HG03432 (cell line): ENCODE measurements at regions not wholly inside any gene's neighbourhood (a gene's known extent, or its start where the extent isn't known, plus 50 kb on each side); places are given as distances from the start of the nearest gene placed in this dataset.
"Not testable (repeated sequence)": the region's sequence is repeated elsewhere in the genome, so short reads cannot be mapped to it uniquely, and the experiment has no call there.

ENCODE experiments used
- ATAC-seq: cut with Tn5 transposase; IDR thresholded peaks from one replicate; pipeline ENCODE4 v1.9.1; 2021; ENCODE audit warnings: mild to moderate bottlenecking, moderate library complexity; ENCODE audit not compliant: unreplicated experiment

DNA sequence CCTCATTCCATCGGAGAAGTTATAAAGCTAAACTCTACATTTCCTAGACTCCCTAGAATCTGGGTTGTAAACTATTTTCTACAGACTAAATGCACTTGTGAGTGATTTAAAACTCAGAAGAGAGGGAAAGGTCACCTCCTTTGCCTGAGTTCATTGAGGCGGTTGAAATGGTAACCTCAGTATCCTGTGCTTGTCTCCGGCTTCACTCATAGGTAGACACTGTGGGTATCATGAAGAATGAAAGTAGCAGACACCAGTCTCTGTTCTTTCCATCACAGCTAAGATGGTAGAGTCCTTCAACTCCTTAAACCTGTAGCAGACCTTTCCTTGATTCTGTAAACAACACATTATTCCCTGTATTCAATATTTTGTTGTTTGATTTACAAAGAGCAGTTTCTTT, 291.3 kb upstream of the ANKRD50 start:
- no peak for ATAC-seq

DNA sequence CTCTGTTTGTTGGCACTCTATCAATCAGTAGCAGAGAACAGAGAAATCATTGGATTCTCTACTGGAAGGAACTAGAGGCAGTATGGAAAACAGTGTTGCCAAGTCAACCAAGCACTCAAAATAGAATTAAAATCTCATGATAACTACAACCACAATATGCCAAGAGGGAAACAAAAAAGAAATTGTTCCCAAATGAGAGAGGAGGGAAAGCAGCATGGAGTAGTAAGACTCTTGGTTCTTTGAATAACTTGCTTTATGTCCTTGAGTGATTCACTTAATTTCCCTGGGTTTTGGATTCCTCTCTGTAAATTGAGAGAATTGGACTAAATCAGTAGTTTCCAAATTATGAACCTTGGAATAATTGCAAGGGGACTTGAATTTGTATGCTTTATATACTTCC, 285.5 kb upstream of the ANKRD50 start:
- no peak for ATAC-seq

DNA sequence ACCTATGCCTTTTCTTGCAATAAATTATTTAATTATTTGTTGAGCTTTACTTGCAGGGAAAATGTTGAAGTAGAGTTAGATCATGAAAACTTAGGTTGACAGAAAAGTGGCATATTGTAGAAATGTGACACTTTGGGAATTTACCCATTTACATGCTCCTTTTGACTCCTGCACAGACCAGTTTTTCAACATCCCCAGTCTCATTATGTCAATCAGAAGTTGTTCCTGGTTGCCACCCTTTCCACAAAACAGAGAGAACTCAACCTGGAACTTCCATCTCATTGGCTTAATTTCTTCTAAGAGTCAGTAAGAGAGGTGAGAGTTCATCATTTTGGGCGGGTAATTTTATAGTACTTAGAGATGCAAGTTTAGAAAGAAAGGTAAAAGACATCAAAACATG, 284.6 kb upstream of the ANKRD50 start:
- ATAC-seq: no peak

DNA sequence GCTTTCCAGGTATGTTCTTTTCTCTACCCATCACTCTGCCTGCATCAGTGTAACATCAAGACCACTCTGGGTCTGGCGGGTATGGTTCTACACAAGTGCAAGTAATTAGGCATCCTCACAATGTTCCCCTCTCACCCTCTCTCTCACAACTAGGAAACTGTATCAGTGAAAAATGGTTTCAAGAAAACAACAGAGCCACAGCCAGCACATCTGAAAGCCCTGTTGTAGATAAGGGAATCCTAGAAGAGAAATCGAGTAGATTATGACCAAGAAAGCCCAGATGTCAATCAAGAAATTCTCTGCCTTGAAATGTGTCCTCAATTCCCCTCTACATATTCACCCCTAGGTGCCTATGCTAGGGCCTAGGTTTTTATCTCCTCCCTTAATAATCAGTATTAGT, 281.3 kb upstream of the ANKRD50 start:
- ATAC-seq: no peak

DNA sequence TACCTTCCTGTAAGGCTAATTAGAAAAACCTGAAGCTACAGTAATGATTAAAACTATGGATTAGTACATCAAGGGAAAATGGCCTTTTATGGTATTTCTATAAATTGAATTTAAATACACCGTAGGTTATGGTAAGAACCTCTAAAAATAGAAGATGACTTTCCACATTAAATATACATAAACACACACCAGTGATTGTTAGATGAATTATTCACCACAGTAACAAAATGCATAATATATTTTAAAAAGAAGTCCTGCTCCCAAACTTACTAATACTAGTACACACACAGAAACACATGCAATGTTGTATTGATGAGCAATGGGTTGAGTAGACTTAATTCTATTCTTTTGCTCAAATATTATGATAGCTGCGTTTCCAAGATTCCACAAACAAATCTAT, 277.9 kb upstream of the ANKRD50 start:
- ATAC-seq: no peak

DNA sequence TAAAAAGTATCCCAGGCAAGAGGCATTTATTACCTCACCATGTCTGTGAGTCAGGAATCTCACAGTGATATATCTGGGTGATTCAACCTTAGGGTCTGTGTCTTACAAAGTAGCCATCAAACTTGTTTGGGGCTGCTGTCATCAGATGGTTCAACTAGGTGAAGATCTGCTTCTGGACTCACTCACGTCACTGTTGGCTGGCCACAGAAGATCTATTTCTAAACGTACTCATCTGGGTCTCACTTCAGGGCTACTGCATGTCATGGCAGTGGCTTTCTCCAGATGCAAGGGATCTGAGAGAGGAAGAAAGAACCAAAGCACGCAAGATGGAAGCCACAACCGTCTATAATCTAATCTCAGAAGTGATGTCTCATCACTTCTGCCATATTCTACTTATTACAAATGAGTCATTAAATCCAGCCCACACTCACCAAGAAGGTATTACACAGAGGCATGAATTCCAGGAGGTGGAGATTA, 267.8 kb upstream of the ANKRD50 start:
- no peak for ATAC-seq

DNA sequence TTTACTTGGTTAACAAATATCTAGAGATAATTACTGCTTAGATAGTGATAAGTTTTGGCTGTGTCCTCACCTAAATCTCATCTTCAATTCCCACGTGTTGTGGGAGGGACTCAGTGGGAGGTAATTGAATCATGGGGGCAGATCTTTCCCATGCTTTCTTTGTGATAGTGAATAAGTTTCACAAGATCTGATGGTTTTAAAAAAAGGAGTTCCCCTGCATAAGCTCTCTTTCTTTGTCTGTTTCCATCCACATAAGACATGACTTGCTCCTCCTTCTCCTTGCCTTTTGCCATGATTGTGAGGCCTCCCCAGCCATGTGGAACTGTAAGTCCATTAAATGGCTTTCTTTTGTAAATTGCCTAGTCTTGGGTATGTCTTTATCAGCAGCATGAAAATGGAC, 266.0 kb upstream of the ANKRD50 start:
- not testable (repeated sequence) for ATAC-seq

DNA sequence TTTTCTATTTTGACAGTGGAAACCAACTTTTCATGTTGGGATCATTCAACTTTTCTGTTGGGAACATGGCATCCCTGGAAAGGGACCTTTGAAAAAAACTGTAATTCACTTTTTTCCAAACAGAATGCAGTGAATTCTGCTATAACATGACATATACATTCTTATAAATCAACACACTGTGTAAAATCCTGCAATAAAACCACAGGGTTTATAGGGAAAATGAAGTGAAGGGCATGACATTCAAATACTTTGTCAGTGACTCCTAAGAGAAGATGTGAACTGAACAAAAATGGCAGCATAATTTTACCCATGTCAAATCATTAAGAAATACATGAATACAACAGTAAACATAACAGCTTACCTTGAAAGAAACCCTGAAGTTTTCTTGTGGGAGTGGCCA, 264.5 kb upstream of the ANKRD50 start:
- ATAC-seq: no peak

DNA sequence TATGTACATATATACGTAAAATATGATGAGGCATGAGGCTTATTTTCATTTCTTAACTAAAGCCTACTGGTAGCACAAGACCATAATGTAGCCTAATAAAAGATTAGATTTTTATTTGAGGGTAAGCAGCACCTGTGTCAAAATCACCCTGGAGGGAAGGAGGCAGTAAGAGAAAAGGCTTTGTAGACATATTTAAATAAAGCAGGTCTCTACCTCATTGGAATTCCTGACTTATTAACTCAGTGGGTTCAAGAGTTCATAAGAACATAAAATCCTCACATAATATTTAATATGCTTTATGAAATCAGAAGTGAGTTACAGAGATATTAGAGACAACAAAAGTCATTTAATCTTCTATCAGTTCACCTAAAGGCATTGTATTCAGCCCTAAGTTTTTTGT, 261.6 kb upstream of the ANKRD50 start:
- ATAC-seq: no peak

DNA sequence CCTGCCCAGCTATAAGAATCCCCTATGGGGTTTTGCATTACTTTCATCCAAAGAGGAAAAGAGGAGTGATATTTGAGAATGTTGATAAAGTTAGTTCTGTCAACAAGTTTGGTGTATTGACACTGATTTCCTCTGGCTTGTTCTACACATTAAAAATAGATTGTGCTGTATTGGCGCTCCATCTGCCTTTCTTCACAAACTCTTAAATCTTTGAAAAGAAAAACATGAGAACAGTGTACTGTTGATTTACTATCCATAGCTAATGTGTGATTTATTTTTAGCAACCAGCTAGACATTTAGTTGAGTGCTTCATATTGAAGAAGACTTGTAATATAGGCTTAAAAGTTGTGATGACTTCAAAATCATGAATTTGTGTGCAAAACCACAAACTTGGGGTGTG, 261.2 kb upstream of the ANKRD50 start:
- ATAC-seq: no peak

DNA sequence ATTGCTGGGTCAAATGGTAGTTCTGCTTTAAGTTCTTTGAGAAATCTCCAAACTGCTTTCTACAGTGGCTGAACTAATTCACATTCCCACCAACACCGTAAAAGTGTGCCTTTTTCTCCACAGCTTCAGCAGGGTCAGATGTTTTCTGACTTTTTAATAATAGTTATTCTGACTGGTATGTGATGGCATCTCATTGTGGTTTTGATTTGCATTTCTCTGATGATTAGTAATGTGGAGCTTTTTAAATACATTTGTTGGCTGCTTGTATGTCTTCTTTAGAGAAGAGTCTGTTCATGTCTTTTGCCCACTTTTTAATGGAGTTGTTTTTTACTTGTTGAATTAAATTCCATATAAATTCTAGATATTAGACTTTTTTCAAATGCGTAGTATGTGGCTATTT, 257.5 kb upstream of the ANKRD50 start:
- ATAC-seq: no peak

DNA sequence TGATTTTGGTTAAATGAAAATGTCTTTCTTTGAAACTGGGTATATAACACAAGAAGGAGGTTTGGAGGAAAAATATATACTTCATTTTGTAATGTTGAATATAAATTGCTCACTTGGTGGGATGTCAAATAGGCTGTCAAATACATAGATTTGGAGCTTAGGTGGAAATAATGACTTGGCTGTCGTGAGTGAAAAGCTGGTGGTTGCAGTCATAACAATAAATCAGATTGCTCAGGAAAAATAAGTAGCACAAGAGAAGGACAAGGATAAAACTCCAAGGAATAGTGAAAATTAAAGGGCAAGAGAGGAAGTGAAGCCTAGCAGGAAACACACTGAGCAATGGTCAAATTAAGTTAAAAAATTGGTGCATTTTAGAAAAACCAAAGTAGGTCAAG, 253.0 kb upstream of the ANKRD50 start:
- no peak for ATAC-seq

DNA sequence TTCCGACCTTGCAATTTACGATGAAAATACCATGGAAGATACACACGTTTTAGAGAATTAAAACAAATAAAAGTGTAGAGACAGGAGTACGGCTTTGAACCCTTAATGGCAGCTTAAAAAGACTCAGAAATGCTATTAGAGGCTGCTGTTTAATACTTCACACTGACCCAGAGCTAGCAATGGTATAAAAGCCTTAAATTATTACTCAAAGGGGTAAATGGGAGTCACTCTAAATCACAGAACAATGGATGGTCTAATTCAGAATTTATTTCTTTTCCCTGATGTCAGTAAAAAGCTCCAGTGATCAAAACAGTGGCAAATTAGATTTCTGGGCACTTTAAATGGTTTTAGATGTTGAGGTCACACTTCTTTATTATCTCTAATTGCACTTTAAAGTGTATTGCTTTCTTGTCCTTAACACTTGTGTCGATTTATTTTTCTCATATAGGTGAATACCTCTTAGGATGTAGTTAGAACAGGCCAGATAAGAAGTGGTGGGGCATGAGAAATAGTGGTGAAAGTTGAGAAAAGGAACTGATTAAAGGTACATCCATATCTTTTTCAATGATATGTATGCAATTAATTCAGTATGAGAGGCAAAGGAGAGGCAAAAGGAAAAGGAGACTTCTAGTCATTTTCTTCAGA, 252.4 kb upstream of the ANKRD50 start:
- ATAC-seq: no peak

DNA sequence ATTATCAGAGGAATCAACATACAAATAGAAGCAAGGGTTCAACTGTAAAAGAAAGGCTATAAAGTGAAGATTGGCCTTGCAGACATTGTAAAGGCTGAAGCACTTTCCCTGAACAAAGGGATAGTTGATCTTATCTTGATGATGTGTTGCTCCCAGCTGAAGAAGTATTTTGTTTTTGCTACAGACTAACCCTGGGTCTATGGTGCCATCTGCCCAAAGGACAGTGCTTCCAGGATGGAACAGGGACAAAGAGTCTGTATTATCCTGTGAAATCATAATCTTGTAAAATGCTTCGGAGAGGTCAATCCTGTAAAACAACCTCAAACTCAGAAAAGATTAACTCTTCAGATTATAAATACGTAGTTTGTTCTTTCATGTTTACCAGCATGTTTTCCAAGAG, 251.7 kb upstream of the ANKRD50 start:
- ATAC-seq: no peak

DNA sequence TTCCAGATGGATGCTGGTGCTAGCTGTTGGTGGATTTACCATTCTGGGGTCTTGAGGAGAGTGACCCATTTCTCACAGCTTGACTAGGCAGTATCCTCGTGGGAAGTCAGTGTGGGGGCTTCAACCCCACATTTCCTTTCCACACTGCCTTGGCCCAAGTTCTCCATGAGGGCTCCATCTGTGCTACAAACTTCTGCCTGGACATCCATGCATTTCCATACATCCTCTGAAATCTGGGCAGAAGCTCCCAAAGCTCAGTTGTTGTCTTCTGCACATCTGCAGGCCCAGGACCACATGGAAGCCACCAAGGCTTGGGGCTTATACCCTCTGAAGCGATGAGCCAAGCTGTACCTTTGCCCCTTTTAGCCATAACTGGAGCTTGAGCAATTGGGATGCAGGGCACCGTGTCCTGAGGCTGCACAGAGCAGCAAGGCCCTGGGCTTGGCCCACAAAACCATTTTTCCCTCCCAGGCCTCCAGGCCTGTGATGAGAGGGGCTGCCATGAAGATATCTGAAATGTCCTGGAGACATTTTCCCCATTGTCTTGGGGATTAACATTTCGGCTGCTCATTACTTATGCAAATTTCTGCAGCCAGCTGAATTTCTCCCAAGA, 248.7 kb upstream of the ANKRD50 start:
- ATAC-seq: no peak

DNA sequence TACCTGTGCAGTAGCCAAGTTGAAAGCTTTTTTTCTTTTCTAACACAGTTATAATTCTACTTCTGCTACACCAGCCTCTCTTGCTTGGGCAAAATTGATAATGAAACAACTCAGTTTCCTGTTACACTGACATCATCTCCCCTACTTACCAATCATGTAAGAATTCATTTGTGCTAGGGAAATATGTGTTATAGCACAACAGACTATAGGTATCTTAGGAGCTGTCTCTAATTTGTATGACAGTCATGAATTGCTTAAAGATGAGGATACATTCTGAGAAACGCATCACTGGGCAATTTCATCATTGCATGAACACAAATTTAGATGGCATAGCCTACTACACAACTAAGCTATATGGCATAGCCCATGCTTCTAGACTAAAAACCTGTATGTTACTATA, 246.3 kb upstream of the ANKRD50 start:
- ATAC-seq: no peak

DNA sequence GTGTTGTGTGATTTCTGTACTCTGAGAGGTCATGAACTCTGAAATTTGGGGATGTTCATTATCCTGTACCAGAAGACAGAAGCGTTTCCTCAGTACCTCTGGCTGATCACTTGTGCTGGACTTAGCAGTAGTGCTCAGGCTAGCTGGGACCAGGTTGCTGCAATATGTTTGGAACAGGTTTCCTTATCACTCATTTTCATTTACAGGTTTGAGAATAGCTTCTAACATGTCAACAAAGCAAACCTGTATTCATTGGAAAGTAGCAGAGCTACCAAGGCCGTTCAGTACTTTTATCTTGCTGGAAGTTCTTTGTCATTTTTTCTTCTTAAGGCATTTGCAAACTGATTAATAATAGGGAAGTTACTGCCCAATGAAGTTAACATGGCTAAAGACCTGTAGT, 242.9 kb upstream of the ANKRD50 start:
- no peak for ATAC-seq

DNA sequence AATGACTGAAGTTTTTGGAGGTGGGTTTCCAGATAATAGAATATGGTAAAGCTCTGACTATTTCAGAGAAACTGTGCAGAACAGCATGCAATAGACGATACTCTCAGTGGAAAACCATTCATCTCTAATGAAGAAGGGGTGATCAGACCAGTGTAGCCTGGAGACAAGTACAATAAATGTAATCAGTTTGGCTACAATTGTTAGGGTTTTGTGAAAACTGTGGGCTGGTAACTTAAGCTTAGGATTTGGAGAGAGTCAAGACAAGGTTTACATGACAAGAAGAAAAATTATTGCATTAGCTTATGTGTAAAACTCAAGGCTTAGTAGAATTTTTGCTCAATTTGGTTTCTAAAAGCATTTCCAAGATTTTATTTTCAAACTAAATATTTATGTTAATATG, 241.5 kb upstream of the ANKRD50 start:
- ATAC-seq: no peak

DNA sequence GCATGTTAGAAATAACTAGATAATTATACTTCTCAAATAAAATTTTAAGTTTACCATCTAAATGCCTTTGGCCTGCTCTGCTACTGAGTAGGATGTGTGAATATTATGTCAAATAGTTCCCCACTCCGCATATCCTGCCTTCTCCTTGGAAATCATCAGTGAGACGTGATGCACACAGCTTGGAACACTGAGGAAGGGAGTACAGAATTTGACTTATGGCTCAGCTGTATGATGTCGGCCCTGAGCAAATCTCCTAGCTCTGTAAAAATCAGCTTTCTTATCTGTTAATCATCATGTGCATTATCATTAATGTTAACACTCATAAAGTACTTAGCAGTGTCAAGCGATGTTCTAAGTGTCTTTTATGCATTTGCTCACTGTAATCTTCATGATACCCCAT, 241.0 kb upstream of the ANKRD50 start:
- no peak for ATAC-seq

DNA sequence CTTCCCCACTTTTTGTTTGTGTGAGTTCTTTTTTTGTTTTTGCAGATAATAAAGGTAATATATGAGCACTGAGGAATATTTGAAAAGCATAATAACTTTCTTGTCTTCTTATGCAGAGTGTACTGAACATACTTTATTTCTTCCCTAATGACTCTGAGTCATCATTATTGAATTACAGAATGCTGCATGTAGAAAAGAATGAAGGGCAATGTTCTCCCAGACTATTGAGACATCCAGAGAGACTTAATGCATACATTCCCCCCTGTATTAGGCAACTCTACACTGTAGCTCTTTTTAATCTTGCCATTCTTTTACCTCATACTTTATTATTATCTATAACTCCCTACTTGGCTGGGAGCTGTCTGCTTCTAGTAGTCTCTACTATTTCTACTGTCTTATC, 240.5 kb upstream of the ANKRD50 start:
- ATAC-seq: no peak

DNA sequence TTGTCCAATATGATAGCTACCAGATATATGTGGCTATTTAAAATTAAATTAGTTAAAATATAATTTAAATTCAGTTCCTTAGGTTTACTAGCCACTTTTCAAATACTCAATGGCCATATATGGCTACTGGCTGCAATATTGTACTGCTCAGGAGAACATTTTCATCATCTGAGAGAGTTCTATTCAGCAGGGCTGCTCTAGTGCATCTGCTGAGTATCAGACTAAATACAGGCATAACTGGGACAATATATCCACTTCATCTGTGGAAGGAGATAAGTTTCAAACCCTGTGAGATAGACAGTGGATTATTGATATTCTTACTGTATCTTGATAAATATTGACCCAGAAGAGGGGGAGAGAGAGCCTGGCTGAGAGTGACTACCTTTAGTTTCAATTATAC, 240.1 kb upstream of the ANKRD50 start:
- no peak for ATAC-seq

DNA sequence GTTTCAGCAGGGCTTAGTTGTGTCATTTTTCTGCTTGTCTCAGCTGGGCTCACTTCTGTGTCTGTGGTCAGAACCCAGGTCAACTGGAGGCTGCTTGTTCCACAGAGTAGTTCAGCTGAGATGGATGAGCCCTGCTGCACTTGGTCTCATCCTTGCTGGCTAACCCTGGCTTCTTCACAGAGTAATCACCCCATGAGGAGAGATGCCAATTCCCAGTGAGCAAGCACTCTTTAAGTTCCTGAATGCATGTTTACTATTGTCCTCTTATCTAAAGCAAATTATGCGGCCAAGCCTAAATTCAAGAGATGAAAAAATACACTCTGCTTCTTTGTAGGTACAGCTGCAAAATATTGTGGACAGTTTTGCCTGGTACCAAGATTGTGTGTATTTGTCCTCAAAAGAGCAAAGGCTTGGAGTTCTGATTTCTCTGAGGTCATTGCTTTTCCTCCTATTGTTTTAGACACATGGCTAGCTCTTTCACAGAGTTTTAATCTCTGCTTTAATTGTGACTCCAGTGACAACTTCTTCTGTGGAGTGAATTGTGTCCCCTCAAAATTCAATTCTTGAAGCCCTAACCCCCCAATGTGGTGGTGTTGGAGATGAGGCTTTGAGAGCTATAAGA, 236.6 kb upstream of the ANKRD50 start:
- ATAC-seq: no peak
